Stimulated activated CD8-positive, alpha-beta memory T cell treated with anti-CD3 and anti-CD28 coated beads, Interleukin-4, amount 100 ng/mL, for 4 hours (primary cell): ENCODE measurements at regions not wholly inside any gene's neighbourhood (a gene's known extent, or its start where the extent isn't known, plus 50 kb on each side); places are given as distances from the start of the nearest gene placed in this dataset.

Source experiments
- DNase-seq, 2 donors: peaks; one replicate each; pipeline ENCODE4 v3.0.0-alpha.2; 2020; ENCODE audit warnings: low read depth in 2 of 2, low spot score in 1 of 2

GRCh38 chr21:35329940-35330660, 281.0 kb upstream of the RUNX1 start:
- DNase-seq, result no peak

GRCh38 chr21:35328856-35329455, 279.9 kb upstream of the RUNX1 start:
- DNase-seq, result no peak

GRCh38 chr21:35326677-35327076, 277.6 kb upstream of the RUNX1 start:
- DNase-seq, result no peak

GRCh38 chr21:35325953-35326352, 276.9 kb upstream of the RUNX1 start:
- no peak for DNase-seq

GRCh38 chr21:35324372-35325220, 275.5 kb upstream of the RUNX1 start:
- no peak for DNase-seq

- no peak for DNase-seq
Observed at GRCh38 chr21:35323947-35324346, 274.8 kb upstream of the RUNX1 start.

- DNase-seq, result no peak
Observed at GRCh38 chr21:35321322-35322200, 272.5 kb upstream of the RUNX1 start.

- no peak for DNase-seq
Observed at GRCh38 chr21:35319684-35320283, 270.7 kb upstream of the RUNX1 start.

- no peak for DNase-seq
Observed at GRCh38 chr21:35316933-35317332, 267.8 kb upstream of the RUNX1 start.

- no peak for DNase-seq
Observed at GRCh38 chr21:35316456-35316855, 267.4 kb upstream of the RUNX1 start.

GRCh38 chr21:35314857-35315582, 265.9 kb upstream of the RUNX1 start:
- DNase-seq, result no peak

GRCh38 chr21:35311985-35312384, 262.9 kb upstream of the RUNX1 start:
- no peak for DNase-seq

- DNase-seq, result no peak
Observed at GRCh38 chr21:35309316-35309715, 260.2 kb upstream of the RUNX1 start.

GRCh38 chr21:35303085-35303484, 254.0 kb upstream of the RUNX1 start:
- no peak for DNase-seq

- DNase-seq, result no peak
Observed at GRCh38 chr21:35298757-35299156, 249.7 kb upstream of the RUNX1 start.

- no peak for DNase-seq
Observed at GRCh38 chr21:35297665-35298064, 248.6 kb upstream of the RUNX1 start.

- no peak for DNase-seq
Observed at GRCh38 chr21:35294231-35294898, 245.3 kb upstream of the RUNX1 start.

- no peak for DNase-seq
Observed at GRCh38 chr21:35291973-35292627, 243.0 kb upstream of the RUNX1 start.

- no peak for DNase-seq
Observed at GRCh38 chr21:35291034-35291433, 241.9 kb upstream of the RUNX1 start.
